ENCODE measurements at regions not wholly inside any gene's neighbourhood (a gene's known extent, or its start where the extent isn't known, plus 50 kb on each side); places are given as distances from the start of the nearest gene placed in this dataset.

DNA sequence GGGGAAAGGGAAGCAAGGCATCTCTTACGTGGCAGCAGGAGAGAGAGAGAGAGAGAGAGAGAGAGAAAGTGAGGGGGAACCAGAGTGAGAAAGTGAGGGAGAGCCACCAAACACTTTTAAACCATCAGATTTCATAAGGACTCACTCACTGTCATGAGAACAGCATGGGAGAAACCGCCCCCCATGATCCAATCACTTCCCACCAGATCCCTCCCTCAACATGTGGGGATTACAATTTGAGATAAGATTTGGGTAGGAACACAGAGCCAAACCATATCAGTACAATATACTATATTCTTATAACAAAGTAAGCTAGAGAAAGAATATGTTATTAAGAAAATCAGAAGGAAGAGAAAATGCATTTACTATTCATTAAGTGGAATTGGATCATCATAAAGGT lies 53.7 kb upstream of the PLXNC1 start:
- intact Hi-C loops (cut with micrococcal nuclease) (no loop called here), in situ Hi-C loops (cut with MboI) (no loop called here)
- Histone ChIP-seq H3K4me1 (replicated peaks in 1 of 2; ENCODE audit: control insufficient read depth in 2 of 2, insufficient read depth in 2 of 2, low read length in 2 of 2) (peaks cover 0 to 1% of the 10 kb centered on the region in 2 experiments; a peak in 2 of 5 replicates), H3K4me3 (no peak overlapping the region), H3K9me1 (ENCODE audit: control insufficient read depth, insufficient read depth, low read length) (no peaks in the 10 kb centered on the region), H3K4me2 (ENCODE audit: insufficient read depth, low read length) (no peak overlapping the region), H3K9ac (ENCODE audit: insufficient read depth in 1 of 2, low read depth in 2 of 2, low read length in 2 of 2) (no peak overlapping the region), H2AFZ (ENCODE audit: low read depth, low read length) (no peak overlapping the region), H3K27me3 (ENCODE audit: control insufficient read depth in 2 of 2, insufficient read depth in 2 of 2, low read length in 2 of 2) (peaks cover 3 to 19% of the 10 kb centered on the region in 2 experiments; a peak in 2 of 5 replicates), H3K79me2 (ENCODE audit: control insufficient read depth, insufficient read depth, low read length) (no peaks in the 10 kb centered on the region), H3K36me3 (ENCODE audit: control insufficient read depth, insufficient read depth, low read length) (no peaks in the 10 kb centered on the region), H3K9me3 (replicated peaks; ENCODE audit: control insufficient read depth, insufficient read depth, low read depth, low read length) (no peaks in the 10 kb centered on the region), H3K27ac (ENCODE audit: extremely low read depth, low read depth, low read length) (no peak overlapping the region), H4K20me1 (replicated peaks; ENCODE audit: control insufficient read depth, insufficient read depth, low read length) (0 out of 2 replicates have a peak, but pooled peaks cover 7% of the 10 kb centered on the region)
- POLR2A ChIA-PET: no interaction called here
- TF ChIP-seq, protein P1, sequence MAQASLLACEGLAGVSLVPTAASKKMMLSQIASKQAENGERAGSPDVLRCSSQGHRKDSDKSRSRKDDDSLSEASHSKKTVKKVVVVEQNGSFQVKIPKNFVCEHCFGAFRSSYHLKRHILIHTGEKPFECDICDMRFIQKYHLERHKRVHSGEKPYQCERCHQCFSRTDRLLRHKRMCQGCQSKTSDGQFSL (CRISPR knock-in tag; IDR thresholded peaks at IDR 0.05): no peak
- TF ChIP-seq, protein P1 (tag; IDR thresholded peaks at IDR 0.05): no peak
- peak; percentile 32; the same call in 1 of the 2 replicates for TF ChIP-seq CBFA2T2 (conservative IDR thresholded peaks at IDR 0.05)
- TF ChIP-seq TRIM28 (IDR thresholded peaks at IDR 0.05): no peak
- TF ChIP-seq CEBPZ (IDR thresholded peaks at IDR 0.05; ENCODE audit: borderline replicate concordance, low read depth, low read length): no peak
- TF ChIP-seq C11orf30 (IDR thresholded peaks at IDR 0.05; ENCODE audit: low read depth): no peak
- no peak for TF ChIP-seq ZSCAN29 (IDR thresholded peaks at IDR 0.05)
- 0 out of 2 replicates have a peak, but pooled peaks have one; percentile 11 for TF ChIP-seq EP300 (IDR thresholded peaks at IDR 0.05; ENCODE audit: low read length)
- peak; percentile 42 for TF ChIP-seq TCF3 (CRISPR knock-in tag; IDR thresholded peaks at IDR 0.05)
- TF ChIP-seq ZBTB8A (IDR thresholded peaks at IDR 0.05; ENCODE audit: partially characterized antibody): no peak
- TF ChIP-seq, protein P2, sequence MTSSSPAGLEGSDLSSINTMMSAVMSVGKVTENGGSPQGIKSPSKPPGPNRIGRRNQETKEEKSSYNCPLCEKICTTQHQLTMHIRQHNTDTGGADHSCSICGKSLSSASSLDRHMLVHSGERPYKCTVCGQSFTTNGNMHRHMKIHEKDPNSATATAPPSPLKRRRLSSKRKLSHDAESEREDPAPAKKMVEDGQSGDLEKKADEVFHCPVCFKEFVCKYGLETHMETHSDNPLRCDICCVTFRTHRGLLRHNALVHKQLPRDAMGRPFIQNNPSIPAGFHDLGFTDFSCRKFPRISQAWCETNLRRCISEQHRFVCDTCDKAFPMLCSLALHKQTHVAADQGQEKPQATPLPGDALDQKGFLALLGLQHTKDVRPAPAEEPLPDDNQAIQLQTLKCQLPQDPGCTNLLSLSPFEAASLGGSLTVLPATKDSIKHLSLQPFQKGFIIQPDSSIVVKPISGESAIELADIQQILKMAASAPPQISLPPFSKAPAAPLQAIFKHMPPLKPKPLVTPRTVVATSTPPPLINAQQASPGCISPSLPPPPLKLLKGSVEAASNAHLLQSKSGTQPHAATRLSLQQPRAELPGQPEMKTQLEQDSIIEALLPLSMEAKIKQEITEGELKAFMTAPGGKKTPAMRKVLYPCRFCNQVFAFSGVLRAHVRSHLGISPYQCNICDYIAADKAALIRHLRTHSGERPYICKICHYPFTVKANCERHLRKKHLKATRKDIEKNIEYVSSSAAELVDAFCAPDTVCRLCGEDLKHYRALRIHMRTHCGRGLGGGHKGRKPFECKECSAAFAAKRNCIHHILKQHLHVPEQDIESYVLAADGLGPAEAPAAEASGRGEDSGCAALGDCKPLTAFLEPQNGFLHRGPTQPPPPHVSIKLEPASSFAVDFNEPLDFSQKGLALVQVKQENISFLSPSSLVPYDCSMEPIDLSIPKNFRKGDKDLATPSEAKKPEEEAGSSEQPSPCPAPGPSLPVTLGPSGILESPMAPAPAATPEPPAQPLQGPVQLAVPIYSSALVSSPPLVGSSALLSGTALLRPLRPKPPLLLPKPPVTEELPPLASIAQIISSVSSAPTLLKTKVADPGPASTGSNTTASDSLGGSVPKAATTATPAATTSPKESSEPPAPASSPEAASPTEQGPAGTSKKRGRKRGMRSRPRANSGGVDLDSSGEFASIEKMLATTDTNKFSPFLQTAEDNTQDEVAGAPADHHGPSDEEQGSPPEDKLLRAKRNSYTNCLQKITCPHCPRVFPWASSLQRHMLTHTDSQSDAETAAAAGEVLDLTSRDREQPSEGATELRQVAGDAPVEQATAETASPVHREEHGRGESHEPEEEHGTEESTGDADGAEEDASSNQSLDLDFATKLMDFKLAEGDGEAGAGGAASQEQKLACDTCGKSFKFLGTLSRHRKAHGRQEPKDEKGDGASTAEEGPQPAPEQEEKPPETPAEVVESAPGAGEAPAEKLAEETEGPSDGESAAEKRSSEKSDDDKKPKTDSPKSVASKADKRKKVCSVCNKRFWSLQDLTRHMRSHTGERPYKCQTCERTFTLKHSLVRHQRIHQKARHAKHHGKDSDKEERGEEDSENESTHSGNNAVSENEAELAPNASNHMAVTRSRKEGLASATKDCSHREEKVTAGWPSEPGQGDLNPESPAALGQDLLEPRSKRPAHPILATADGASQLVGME (CRISPR knock-in tag; IDR thresholded peaks at IDR 0.05): no peak
- TF ChIP-seq CBFA2T3 (IDR thresholded peaks at IDR 0.05): peak; percentile 49; the same call in 1 of the 2 replicates
- peak; percentile 69 for TF ChIP-seq TAL1 (IDR thresholded peaks at IDR 0.05)
- peak; percentile 52 for TF ChIP-seq ARID1B (IDR thresholded peaks at IDR 0.05)
- 15% methylated on average over 2 of the region's 2 CpGs for WGBS (ENCODE audit: insufficient coverage, low coverage, missing lambda C conversion rate)
- FAIRE-seq (no peak), ATAC-seq (no peak), DNase-seq (ENCODE audit: extremely low read depth in 1 of 4, low spot score in 3 of 4) (no peak)
- CTCF ChIA-PET (ENCODE audit: low intra/inter-chr PET ratio): no interaction called here
- no TSS peak for BruUV-seq (replicated peaks)

All from K562 (cell line).